ENCODE measurements at regions not wholly inside any gene's neighbourhood (a gene's known extent, or its start where the extent isn't known, plus 50 kb on each side); places are given as distances from the start of the nearest gene placed in this dataset.

- no peak for TF ChIP-seq CTCF (IDR thresholded peaks at IDR 0.05; ENCODE audit: borderline replicate concordance, control extremely low read depth, extremely low read depth, insufficient read depth, missing control alignments)
- DNase-seq (ENCODE audit: low spot score), result no peak
- in situ Hi-C loops (cut with MboI; ENCODE audit: low sequenced_read_pairs, unreplicated experiment), result no loop called here
Measured at GRCh38 chr12:91339106-91339505, 156.5 kb upstream of the DCN start.

GRCh38 chr12:91335699-91336098 is 153.1 kb upstream of the DCN start:
- DNase-seq (ENCODE audit: low spot score), result no peak
- in situ Hi-C loops (cut with MboI; ENCODE audit: low sequenced_read_pairs, unreplicated experiment), result no loop called here
- TF ChIP-seq CTCF (IDR thresholded peaks at IDR 0.05; ENCODE audit: borderline replicate concordance, control extremely low read depth, extremely low read depth, insufficient read depth, missing control alignments), result no peak

DNA sequence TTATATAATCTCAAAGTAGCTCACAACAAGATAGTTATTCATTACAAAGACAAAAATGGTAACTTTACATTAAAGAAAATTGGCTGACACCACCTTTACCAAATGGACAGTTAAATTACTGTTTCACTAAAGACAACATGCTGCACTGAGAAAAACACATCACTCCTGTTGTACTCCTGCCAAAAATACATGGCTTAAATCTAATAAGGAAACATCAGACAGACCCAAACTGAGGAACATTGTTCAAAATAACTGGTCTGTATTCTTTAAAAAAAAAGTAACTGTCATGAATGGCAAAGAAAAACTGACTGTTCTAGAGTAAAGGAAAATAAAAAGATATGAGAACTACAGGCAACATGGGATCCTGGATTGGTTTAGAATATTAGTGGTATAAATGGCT is 151.3 kb upstream of the DCN start:
- no peak for TF ChIP-seq CTCF (IDR thresholded peaks at IDR 0.05; ENCODE audit: borderline replicate concordance, control extremely low read depth, extremely low read depth, insufficient read depth, missing control alignments)
- in situ Hi-C loops (cut with MboI; ENCODE audit: low sequenced_read_pairs, unreplicated experiment), result no loop called here
- no peak for DNase-seq (ENCODE audit: low spot score)

DNA sequence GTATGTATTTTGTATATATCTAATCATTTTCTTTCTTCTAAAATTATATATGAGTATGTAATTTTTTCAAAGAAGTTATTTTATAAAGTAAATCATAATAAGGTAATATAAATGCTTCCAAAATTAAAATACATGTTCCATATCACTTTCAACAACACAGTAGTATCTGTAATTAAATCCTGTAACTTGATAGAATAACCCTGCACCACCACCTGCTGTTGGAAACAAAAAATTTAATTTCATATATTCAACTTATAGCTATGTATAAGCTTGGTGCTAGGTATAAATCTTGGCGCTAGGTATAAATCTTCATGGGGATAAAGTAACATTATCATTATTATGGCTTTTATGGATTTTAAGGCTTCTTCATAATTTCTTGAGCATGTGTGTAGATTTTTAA is 149.7 kb upstream of the DCN start:
- no peak for DNase-seq (ENCODE audit: low spot score)
- in situ Hi-C loops (cut with MboI; ENCODE audit: low sequenced_read_pairs, unreplicated experiment), result no loop called here
- TF ChIP-seq CTCF (IDR thresholded peaks at IDR 0.05; ENCODE audit: borderline replicate concordance, control extremely low read depth, extremely low read depth, insufficient read depth, missing control alignments), result no peak

DNA sequence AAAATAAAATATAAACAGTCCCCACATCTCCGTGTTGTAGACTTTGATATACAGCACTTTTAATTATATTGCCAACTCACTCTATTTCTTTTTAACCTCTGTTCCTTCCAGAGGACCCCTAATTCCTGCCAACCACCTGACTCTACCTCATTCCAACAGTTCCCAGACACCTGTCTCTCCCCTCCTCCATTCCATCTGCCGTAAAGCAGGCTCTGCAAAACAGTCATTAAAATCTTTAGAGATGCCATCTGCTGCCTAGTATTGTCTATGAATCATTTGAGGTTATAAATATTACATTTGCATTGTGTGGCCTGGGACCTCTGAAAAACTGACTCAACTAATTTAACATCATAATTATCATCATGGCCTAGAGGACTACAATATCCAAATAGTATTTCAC is 148.8 kb upstream of the DCN start:
- in situ Hi-C loops (cut with MboI; ENCODE audit: low sequenced_read_pairs, unreplicated experiment), result no loop called here
- DNase-seq (ENCODE audit: low spot score), result no peak
- no peak for TF ChIP-seq CTCF (IDR thresholded peaks at IDR 0.05; ENCODE audit: borderline replicate concordance, control extremely low read depth, extremely low read depth, insufficient read depth, missing control alignments)

GRCh38 chr12:91328451-91328850 is 145.8 kb upstream of the DCN start:
- no peak for TF ChIP-seq CTCF (IDR thresholded peaks at IDR 0.05; ENCODE audit: borderline replicate concordance, control extremely low read depth, extremely low read depth, insufficient read depth, missing control alignments)
- no peak for DNase-seq (ENCODE audit: low spot score)
- in situ Hi-C loops (cut with MboI; ENCODE audit: low sequenced_read_pairs, unreplicated experiment), result no loop called here

GRCh38 chr12:91327889-91328288 is 145.3 kb upstream of the DCN start:
- no peak for DNase-seq (ENCODE audit: low spot score)
- no peak for TF ChIP-seq CTCF (IDR thresholded peaks at IDR 0.05; ENCODE audit: borderline replicate concordance, control extremely low read depth, extremely low read depth, insufficient read depth, missing control alignments)
- in situ Hi-C loops (cut with MboI; ENCODE audit: low sequenced_read_pairs, unreplicated experiment), result no loop called here

All from GM13976 (cell line).